Effector CD8-positive, alpha-beta T cell (primary cell): ENCODE measurements at regions not wholly inside any gene's neighbourhood (a gene's known extent, or its start where the extent isn't known, plus 50 kb on each side); places are given as distances from the start of the nearest gene placed in this dataset.
A peak's percentile ranks its signal among the peaks of the same experiment; 100 is the strongest.

Experiments
- DNase-seq: peaks from one replicate; lab custom pipeline; 2025; lab: John Stamatoyannopoulos, UW

GRCh38 chr12:66852091-66852490 is 173.2 kb upstream of the GRIP1 start:
- DNase-seq = no peak

GRCh38 chr12:66852765-66853164 is 173.9 kb upstream of the GRIP1 start:
- no peak for DNase-seq

- DNase-seq = no peak
Measured at GRCh38 chr12:66859751-66860440, 181.0 kb upstream of the GRIP1 start.

DNA sequence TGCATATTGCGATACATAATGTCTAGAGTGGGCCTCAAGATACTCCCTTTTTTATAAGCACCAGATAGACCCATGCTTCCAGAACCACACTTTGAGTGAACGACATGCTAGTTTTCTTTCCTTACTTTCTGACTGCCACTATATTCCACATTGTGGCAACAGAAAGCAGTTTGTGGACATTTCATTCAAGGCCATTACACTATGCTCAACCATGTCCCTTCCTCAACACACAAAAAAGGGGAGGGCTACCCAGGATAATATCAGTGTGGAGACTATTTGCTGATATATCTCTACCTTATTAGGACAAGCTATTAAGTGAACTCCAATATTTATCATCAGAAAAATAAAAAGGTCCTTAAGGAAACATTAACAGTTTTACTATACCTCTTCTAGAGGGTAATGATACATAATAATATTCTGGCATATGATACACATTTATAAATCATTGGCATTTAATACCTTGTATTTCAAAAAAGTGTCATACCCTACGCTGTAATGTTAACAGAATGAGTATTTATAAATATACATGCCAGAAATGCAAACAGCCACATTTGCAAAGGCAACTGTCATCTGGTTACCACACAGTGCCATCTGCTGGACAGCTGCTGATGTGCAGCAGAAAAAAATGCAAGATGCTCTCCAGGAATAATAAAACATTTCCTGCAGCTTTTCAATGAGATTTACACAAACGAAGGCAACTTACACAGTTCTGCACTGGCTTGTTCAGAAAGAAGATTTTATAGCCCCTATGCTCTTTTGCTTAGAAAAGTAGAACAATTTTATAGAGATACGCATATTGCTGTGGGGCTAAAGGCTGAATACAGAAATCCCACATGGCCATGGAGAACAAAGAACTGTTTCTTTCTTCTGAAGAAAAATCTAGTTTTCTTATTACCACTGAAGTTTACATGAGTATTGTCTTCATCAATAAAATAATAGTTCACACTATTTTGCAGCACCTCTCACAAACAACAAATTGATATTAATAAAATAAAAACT is 182.2 kb upstream of the GRIP1 start:
- DNase-seq = peak; percentile 51

DNA sequence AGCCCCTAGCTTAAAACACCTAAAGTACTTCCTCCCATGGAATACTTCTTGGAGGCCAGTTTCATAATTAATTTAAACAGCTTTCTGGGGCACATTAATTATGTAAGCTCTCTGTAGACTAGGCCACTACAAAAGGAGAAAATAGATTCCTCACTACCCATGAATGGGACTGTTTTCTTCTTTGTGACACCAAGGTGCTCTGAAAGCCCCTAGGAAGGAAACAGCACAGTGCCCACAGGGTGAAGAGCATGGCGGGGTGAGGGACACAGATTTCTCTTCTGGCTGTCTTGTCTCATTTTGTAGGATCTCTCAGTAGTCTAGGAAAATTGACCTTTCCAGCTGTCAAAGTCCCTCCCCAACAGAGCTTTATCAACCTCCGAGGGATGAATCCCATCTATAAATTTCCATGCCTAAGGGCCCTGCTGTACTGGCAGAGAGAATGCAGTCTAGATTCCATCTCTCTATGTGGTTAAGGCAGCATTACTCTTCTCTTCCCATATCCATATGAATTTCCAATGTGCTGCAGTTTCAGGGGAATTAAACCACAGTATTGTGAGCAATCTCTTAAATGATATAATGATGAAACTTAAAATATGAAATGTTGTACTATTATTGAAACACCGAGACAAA is 183.6 kb upstream of the GRIP1 start:
- DNase-seq = no peak

GRCh38 chr12:66863276-66863675 is 184.4 kb upstream of the GRIP1 start:
- DNase-seq = no peak

- DNase-seq = no peak
Measured at GRCh38 chr12:66877925-66878324, 199.0 kb upstream of the GRIP1 start.

DNA sequence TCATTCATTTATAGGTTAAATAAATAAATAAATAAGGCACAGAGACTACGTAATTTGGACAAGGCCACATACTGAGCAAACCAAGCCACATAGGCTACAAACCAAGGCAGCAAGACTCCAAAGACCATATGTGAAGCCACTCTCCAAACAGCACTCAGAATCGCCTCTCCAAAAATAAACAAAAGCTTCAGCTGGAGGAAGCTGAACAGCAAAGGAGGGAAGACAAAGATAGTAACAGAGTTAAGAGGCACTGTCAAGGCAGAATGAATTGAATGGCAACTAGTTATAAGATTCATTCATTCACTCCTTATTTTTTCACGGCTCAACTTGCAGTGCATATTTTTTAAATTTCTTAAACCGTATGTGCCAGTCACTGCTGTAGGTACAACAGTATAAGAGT is 200.5 kb upstream of the GRIP1 start:
- DNase-seq = no peak

DNA sequence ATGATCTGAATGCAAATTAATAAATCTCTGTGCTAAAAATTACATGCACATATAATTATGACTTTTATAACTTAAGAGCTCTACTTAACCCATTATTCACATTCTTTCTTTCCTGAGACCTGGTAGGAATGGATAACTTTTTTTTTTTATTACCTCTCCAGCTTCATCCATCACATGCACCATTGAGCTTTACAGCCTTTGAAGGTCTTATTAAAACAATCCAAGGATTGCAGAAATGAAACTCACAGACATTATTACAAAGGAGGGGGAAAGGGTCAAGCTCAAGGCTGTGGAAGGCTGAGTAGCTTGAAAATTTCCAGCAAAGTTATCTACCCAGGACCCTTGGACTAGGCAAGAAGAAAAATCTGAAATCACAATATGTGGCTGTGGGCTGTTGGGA is 202.5 kb upstream of the GRIP1 start:
- no peak for DNase-seq

DNA sequence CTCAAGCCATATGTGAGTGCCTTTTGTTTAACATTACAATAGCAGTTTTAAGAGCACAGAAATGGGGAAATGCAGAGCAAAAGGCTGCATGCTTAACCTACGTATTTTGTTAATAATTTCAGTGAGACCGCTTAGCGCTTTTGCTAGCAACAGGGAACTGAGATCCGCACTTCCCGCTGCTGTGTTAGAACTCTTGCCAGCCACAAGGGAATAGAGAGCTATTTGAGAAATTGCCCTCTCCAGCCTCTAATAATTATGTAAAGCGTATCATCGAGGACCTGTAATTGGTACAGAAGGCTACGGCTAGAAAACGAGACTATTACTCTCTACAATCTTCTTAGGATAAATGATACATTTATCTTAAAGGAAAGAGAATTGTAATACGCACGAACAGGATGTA is 205.2 kb upstream of the GRIP1 start:
- DNase-seq = no peak

DNA sequence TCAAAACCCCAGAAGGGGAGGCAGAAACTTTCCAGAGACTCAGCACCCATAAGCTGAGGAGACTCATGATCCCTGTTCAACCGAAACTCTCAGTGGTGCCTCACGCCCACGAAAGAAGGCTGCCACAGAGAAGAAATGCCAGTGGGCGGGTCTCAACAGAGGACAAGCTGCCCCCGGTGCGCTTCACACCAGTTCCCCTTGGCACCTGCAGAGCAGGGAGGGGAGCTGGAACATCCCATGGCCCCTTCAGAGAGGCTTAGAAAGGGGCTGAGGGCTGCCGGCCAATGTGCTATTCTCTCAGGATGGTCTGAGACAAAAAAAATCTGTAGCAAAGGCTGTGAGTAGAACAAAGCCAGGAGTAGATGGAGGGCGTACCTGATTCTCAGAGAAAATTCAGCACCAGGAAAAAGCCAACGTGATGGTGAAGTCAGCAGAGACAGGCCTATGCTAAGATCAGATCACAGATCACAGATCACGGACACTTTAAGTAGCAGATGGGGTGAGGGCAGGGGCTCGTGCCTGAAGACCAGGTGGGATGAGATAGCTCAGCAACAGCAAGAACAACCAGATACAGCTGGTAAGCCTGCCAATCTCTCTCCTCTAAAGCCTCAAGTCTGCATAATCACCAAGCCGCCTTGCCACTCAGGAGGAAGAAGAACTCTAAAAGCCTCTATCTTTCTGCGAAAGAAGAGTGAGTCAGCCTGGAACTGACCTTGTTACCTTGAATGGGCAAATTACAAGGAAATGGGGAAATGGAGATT is 206.4 kb upstream of the GRIP1 start:
- no peak for DNase-seq

DNA sequence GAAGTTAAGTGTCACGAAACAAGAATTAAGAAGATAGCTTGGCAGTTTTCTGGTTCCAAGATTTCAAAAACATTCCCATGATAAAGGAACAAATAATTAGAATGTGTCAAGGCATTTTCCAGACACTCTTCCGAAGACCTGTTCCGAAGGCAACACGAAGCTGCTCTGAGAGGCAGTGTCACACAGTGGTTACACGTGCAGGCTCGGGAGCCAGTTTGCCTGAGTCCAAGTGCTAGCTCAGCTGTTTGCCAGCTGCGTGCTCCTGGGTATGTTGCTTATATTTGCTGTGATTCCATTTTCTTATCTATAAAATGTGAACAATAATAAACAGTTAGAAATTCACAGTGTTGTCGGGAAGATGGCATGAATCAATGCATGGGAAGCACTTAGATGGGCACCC is 217.9 kb upstream of the GRIP1 start:
- no peak for DNase-seq

GRCh38 chr12:66898700-66899469 is 220.0 kb upstream of the GRIP1 start:
- DNase-seq = no peak

- DNase-seq = no peak
Measured at GRCh38 chr12:66899588-66899987, 220.7 kb upstream of the GRIP1 start.

DNA sequence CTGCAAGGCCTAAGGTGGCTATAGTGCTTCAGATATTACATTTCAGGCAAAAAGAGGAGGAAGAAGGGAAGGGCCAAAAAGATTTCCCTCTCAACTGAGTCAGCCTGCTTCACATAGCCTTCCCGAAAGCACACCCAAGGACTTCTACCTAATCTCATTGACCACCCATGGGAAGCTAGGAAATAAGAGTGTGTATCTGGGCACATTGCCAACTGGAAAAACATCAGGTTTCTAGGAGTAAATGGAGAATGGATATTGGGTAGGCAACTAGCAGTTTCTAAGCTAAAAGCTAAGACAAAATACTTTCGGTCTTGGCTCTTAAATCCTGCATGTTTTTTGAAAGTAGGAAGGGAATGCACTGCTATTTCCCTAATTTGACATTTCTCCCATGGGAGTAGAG is 221.7 kb upstream of the GRIP1 start:
- DNase-seq = no peak

GRCh38 chr12:66901138-66901932 is 222.5 kb upstream of the GRIP1 start:
- no peak for DNase-seq

GRCh38 chr12:66902020-66902419 is 223.1 kb upstream of the GRIP1 start:
- no peak for DNase-seq

DNA sequence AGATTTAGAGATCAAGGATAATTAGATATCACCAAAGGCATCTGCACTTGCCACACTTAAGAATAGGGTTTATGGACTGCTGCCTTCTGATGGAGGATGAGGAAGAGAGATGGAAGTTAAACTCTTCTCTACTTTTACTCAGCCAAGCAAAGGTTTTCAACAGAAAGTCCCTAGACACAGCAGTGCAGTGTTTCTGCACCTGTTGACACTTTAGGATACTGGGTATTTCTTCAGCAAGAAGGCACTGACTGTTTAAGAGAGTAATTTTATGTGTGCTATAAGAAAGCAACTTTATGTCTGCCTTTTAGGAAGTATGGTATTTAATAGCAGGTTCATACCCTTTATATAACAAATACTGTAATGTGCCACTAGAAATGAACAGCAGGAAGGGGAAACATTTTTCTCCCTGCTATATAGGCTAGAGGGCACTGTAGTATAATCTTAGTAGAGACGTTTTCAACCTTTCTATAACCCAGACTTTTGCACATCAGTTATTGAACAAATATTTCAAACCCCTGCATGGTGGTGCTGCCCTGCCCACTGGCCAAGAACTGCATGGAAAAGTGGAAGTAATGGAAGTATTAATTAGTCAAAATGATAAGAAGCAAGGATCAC is 225.0 kb upstream of the GRIP1 start:
- no peak for DNase-seq

- DNase-seq = no peak
Measured at GRCh38 chr12:66905201-66905600, 226.3 kb upstream of the GRIP1 start.
